Kidney (tissue), 13 donors: ENCODE measurements at regions not wholly inside any gene's neighbourhood (a gene's known extent, or its start where the extent isn't known, plus 50 kb on each side); places are given as distances from the start of the nearest gene placed in this dataset.

Source experiments
- DNase-seq, 5 donors: peaks; one replicate each; pipeline ENCODE4 v3.0.0-alpha.2; 2013 to 2020
- FAIRE-seq: peaks from 2 replicates; lab custom pipeline; 2012; peaks lifted over from hg19 to GRCh38; lab: Jason Lieb, UNC
- H3K27ac ChIP-seq, 2 donors: one replicate each; pipeline ENCODE4 v1.7.0; 2013; ENCODE audit warnings: low read depth in 2 of 2, low read length in 2 of 2, inconsistent platforms in 1 of 2
- H3K27me3 ChIP-seq: one replicate; pipeline ENCODE4 v1.7.1; 2013; ENCODE audit warnings: low read length, inconsistent platforms; ENCODE audit not compliant: control insufficient read depth, insufficient read depth
- H3K36me3 ChIP-seq, 3 donors: one replicate each; pipeline versions ENCODE4 v1.7.0 to v1.7.1; 2013; ENCODE audit warnings: low read length in 3 of 3, control low read depth in 1 of 3, inconsistent platforms in 1 of 3; ENCODE audit not compliant: insufficient read depth in 3 of 3, control insufficient read depth in 2 of 3
- H3K4me1 ChIP-seq, 3 donors: one replicate each; pipeline versions ENCODE4 v1.7.0 to v1.7.1; 2013; ENCODE audit warnings: low read length in 3 of 3, inconsistent platforms in 1 of 3, low read depth in 1 of 3; ENCODE audit not compliant: control insufficient read depth in 2 of 3, insufficient read depth in 2 of 3
- H3K4me3 ChIP-seq, 3 donors: one replicate each; pipeline versions ENCODE4 v1.7.0 to v1.8.1; 2013; ENCODE audit warnings: low read length in 3 of 3, control low read depth in 1 of 3, inconsistent platforms in 1 of 3
- H3K9ac ChIP-seq, 3 donors: one replicate each; pipeline versions ENCODE4 v1.7.0 to v1.7.1; 2013; ENCODE audit warnings: low read length in 3 of 3, control low read depth in 1 of 3, inconsistent platforms in 1 of 3
- H3K9me3 ChIP-seq, 3 donors: one replicate each; pipeline versions ENCODE4 v1.7.0 to v1.7.1; 2013; ENCODE audit warnings: low read length in 3 of 3, control low read depth in 1 of 3, inconsistent platforms in 1 of 3; ENCODE audit not compliant: control insufficient read depth in 2 of 3, insufficient read depth in 1 of 3
- CTCF ChIP-seq: IDR thresholded peaks from 3 replicates; pipeline ENCODE4 v1.5.1; 2012; ENCODE audit warnings: mild to moderate bottlenecking, moderate library complexity, borderline replicate concordance; ENCODE audit not compliant: insufficient read depth; ENCODE audit errors: extremely low read depth
- intact Hi-C: fragments of 100-400 bp; cut with DNase I; formaldehyde crosslinking; loops from one replicate; pipeline ENCODE4 v1.11.1; 2022
- donor health status: control.
- donor health status: control.
- donor health status: control.
- donor health status: control.
- donor health status: control.
- donor health status: DM: yes; HTN: yes; CAD: no.
- donor health status: Normal renal cell carcinoma (clear cell type).

- DNase-seq (no peak), FAIRE-seq (no peak)
- H3K9ac ChIP-seq, result no peak overlapping the region
- no peaks in the 10 kb centered on the region for H3K4me1 ChIP-seq
- TF ChIP-seq CTCF, result no peak
- no peaks in the 10 kb centered on the region for H3K27me3 ChIP-seq
- intact Hi-C loops, result no loop called here
- no peaks in the 10 kb centered on the region for H3K36me3 ChIP-seq
- H3K9me3 ChIP-seq, result no peaks in the 10 kb centered on the region
- no peak overlapping the region for H3K27ac ChIP-seq
- no peak overlapping the region for H3K4me3 ChIP-seq
Measured at GRCh38 chr3:86645756-86646155, 345.2 kb downstream of the VGLL3 start.

GRCh38 chr3:86634361-86634760 lies 356.6 kb downstream of the VGLL3 start:
- intact Hi-C loops, result no loop called here
- no peak overlapping the region for H3K9ac ChIP-seq
- H3K27me3 ChIP-seq, result no peaks in the 10 kb centered on the region
- H3K4me1 ChIP-seq, result no peaks in the 10 kb centered on the region
- no peak for TF ChIP-seq CTCF
- no peak for FAIRE-seq
- no peak overlapping the region for H3K4me3 ChIP-seq
- no peak for DNase-seq
- H3K36me3 ChIP-seq, result no peaks in the 10 kb centered on the region
- H3K9me3 ChIP-seq, result no peaks in the 10 kb centered on the region
- no peak overlapping the region for H3K27ac ChIP-seq

GRCh38 chr3:86629511-86629910 lies 361.4 kb downstream of the VGLL3 start:
- Histone ChIP-seq H3K27ac (no peak overlapping the region), H3K4me1 (no peaks in the 10 kb centered on the region), H3K9ac (no peak overlapping the region), H3K9me3 (no peaks in the 10 kb centered on the region), H3K27me3 (no peaks in the 10 kb centered on the region), H3K36me3 (no peaks in the 10 kb centered on the region), H3K4me3 (no peak overlapping the region)
- TF ChIP-seq CTCF, result no peak
- DNase-seq (no peak), FAIRE-seq (no peak)
- intact Hi-C loops, result no loop called here

GRCh38 chr3:86624192-86624591 lies 366.8 kb downstream of the VGLL3 start:
- no peak overlapping the region for H3K4me3 ChIP-seq
- no peaks in the 10 kb centered on the region for H3K4me1 ChIP-seq
- DNase-seq (no peak), FAIRE-seq (no peak)
- H3K9ac ChIP-seq, result no peak overlapping the region
- no peak overlapping the region for H3K27ac ChIP-seq
- no peaks in the 10 kb centered on the region for H3K9me3 ChIP-seq
- H3K36me3 ChIP-seq, result no peaks in the 10 kb centered on the region
- H3K27me3 ChIP-seq, result no peaks in the 10 kb centered on the region
- intact Hi-C loops, result no loop called here
- no peak for TF ChIP-seq CTCF
